GM10266 (cell line): ENCODE measurements at regions not wholly inside any gene's neighbourhood (a gene's known extent, or its start where the extent isn't known, plus 50 kb on each side); places are given as distances from the start of the nearest gene placed in this dataset.

ENCODE experiments used
- DNase-seq: peaks from one replicate; pipeline ENCODE4 v3.0.0; 2012; ENCODE audit errors: extremely low spot score
- CTCF ChIP-seq: IDR thresholded peaks from 2 replicates; pipeline ENCODE4 v1.5.1; 2012; ENCODE audit warnings: mild to moderate bottlenecking, low read depth; ENCODE audit not compliant: control insufficient read depth, insufficient read depth; ENCODE audit errors: missing control alignments

- no peak for DNase-seq
- no peak for TF ChIP-seq CTCF
Measured at GRCh38 chr15:62758126-62758951, 284.2 kb upstream of the TPM1 start.

- TF ChIP-seq CTCF = no peak
- DNase-seq = no peak
Measured at GRCh38 chr15:62758952-62759349, 283.6 kb upstream of the TPM1 start.

- DNase-seq = no peak
- TF ChIP-seq CTCF = no peak
Measured at GRCh38 chr15:62760538-62760937, 282.0 kb upstream of the TPM1 start.

GRCh38 chr15:62765916-62766315 is 276.6 kb upstream of the TPM1 start:
- no peak for TF ChIP-seq CTCF
- no peak for DNase-seq

GRCh38 chr15:62766599-62766998 is 275.9 kb upstream of the TPM1 start:
- no peak for DNase-seq
- TF ChIP-seq CTCF = no peak

- DNase-seq = no peak
- TF ChIP-seq CTCF = no peak
Measured at GRCh38 chr15:62769604-62770003, 272.9 kb upstream of the TPM1 start.

GRCh38 chr15:62770111-62770660 is 272.4 kb upstream of the TPM1 start:
- DNase-seq = no peak
- no peak for TF ChIP-seq CTCF
